ENCODE measurements at regions not wholly inside any gene's neighbourhood (a gene's known extent, or its start where the extent isn't known, plus 50 kb on each side); places are given as distances from the start of the nearest gene placed in this dataset.
"Not testable (repeated sequence)": the region's sequence is repeated elsewhere in the genome, so short reads cannot be mapped to it uniquely, and the experiment has no call there.

DNA sequence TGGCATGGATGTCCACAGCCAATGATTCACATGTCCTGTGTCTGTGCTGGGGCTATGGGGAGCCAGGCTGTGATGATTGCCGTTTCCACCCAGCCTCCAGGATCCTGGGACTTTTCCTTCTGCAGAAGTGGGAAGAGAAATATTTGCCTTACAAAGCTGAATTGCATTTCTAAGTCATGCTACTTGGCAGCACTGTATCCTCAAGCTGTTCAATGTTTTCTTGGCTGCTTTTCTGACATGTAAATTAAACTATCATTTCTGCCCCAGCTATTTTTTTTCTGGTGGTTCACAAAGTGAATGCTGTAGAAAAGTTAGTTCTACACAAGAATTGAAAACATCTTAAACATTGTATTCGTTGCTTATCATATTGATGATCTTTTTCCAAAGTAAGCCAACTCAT is 51.9 kb upstream of the TCERG1L start:
- no peak for DNase-seq

DNA sequence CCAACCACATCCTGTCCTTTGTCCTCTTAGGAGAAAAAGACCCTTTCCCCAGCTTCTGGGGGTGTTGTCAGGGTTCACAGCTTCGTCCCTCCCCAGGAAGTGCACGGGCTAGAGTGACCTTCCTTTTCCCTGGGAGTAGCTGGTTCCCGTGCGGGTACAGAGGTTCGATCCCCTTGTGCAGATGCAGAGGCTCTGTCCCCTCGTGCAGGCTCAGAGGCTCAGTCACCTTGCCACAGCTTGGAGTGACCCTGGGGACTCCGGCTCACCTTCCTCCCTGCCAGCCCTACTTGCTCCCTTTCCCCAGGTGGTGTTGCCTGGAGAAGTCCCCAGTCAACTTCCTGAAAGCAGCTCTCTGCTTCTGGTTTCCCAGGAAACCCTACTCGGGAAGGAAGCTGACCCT is 60.0 kb upstream of the TCERG1L start:
- DNase-seq = no peak

DNA sequence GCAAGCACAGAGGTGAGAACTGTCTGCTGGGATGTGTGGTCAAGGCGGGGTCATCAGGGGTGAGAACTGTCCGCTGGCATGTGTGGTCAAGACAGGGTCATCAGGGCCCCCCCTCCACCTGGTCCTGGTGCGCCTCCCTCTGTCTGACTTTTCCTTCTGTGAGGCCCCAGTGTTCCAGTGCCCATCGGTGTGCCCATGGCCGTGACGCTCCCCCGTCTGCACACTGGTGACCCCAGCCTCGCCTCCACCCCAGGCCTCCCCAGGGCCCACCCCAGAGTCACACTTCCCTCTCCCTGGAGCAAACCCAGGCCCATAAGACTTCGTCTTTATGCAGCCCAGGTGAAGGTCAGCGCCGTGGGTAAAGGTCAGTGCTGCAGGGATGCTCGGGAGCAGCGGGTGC is 70.1 kb upstream of the TCERG1L start:
- DNase-seq = no peak

DNA sequence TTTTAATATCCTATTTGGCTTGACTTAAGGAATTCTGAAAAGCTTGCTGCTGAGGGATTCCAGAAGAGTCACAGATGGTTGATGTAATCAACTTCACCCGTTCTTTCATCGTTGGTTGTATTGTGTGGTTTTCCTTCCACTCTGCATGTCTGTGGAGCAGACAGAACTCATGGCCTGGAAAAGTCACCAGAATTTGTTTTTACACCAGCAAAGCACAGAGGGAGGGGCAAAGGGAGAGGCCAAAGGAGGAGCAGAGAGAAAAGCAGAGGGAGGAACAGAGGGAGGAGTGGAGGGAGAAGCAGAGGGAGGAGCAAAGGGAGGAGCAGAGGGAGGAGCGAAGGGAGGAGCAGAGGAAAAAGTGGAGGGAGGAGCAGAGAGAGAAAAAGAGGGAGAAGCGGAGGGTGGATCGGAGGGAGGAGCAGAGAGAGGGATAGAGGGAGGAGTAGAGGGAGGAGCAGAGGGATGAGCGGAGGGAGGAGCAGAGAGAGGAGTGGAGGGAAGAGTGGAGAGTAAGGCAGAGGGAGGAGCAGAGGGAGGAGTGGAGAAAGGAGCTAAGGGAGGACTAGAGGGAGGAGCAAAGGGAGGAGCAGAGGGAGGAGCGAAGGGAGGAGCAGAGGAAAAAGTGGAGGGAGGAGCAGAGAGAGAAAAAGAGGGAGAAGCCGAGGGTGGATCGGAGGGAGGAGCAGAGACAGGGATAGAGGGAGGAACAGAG is 73.8 kb upstream of the TCERG1L start:
- DNase-seq = not testable (repeated sequence)

DNA sequence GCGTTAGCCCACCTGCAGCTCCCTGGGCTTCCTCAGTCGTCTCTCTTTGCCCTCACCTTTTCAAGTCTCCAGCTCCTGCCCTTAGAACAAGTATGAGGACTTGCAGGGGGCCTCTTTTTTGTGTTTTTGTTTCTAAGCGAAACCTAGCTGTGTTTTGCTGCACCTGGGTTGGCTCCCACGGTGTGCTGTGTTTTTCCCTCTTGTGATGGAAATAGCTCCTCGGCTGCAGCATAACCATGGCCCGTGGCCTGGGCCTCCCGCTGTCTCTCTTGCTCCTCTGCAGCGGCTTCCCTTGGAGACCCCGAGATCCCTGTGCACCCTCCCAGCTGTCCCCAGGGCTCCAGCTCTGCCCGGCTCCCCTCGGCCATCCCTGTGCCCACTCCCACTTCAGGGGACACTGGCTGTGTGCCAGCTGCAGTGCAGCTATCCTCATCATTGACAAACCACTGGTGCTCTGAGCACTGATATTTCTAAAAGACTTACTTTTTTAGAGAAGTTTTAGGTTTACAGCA is 75.6 kb upstream of the TCERG1L start:
- DNase-seq = no peak

DNA sequence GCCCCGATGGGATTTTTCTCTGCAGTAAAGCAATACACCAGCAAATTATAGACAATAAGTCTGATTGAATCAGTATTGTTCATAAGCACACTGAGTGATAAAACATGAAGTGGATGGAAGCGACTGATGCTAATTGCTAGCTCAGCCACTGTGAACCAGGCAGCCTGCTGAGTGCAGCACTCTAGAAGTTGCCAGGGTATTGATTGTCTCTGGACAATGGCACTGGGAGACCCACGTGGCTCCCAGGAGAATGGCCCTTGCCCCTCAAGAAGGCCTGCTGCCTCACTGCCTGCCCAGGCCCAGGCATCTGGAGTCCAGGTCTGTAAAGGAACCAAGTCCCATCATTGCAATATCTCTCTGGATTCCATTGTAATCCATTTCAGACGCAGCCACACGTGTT is 80.4 kb upstream of the TCERG1L start:
- DNase-seq = no peak

GRCh38 chr10:131396121-131397050 is 84.9 kb upstream of the TCERG1L start:
- no peak for DNase-seq

DNA sequence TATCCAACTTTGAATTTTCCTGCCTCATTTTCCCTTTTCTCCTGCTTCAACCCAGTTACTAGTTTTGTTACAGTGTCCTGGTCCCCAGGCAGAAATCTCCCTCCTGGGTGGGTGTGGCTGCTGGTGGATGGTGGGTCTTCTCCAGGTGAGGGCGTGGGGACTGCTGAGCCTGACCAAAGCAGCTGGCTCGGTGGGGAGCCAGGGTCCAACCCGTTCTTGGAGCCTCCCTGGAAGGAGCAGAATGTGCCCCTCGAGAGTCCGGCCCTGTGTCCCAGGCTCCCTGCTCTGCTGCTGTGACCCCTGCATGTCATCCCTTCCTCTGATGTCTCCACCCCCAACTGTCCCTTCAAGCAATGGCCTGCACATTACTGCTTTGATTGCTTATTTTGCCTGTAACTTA is 86.6 kb upstream of the TCERG1L start:
- no peak for DNase-seq

DNA sequence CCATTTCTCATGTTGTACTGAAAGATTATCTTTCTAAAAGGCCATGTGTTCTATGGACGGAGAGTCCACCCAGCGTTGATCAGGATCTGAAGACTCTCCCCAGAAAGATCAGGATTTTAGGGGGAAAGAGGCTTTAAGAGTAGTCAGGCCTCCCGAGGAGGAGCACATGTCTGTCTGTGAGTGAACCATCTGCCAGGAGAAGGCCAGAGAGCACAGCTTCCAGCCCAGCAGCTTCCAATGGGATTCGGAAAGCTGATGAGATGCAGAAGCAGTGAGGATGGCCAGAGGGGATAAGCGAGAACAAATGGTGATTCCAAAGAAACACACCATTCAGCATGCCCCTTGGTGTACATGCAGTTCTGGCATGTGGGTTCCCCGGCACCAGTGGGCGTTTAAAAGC is 88.5 kb upstream of the TCERG1L start:
- DNase-seq = no peak

DNA sequence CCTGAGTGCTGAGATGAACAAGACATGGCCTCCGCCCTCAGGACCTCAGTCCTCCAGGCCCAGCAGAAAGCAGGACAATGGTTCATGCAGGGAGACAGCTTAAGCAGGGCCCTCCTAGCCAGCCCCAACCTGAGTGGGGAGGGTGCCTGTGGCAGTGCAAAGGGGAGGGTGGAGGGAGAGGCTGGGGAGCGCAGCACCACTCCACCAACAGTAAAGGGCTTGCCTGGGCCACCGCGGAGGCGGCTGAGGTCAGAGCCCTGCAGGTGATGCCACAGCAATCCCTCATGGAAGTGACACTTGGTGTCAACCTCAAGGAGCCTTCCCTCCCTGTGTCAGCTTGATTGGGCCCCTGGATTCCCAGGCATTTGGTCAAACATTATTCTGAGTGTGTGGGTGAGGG is 89.0 kb upstream of the TCERG1L start:
- DNase-seq = no peak

DNA sequence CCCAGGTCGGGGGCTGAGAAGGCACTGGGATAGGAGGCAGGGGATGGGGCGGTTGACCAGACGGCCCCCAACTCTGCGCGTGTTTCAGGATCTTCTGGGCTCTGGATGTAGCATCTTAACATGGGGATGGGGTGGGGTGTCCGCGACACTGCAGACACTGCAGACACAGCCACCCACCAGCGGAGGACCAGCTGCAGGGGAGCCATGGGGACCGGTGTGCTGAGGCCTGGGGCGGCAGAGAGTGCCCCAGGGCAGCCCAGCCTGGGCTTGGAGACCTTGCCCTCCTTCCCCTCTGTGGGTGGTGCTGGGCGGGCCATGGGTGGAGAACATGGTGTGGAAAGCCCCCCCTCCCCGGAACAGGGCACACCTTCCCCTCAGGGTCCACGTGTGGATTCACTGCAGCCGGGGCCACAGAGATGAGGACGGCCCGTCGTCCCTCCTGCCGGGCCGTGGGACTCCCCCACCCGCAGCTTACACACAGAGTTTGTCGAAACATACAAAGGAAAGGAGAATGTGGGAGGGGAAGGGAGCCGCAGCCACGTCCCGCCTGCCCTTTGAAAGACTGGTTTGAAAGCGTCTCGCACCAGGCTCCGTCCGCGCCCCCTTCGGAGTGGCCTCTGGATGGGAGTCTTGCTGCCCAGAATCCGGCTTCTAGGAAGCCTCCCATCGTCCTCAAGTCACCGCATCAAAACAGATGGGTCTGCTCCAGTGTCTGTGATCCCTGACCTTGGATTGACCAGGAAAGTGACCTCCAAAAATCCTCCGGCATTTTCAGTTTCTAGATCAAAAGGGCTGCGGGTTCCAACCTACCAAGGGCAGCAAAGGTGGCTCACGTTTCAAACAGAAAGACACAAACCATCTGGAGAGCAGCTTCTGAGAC is 91.5 kb upstream of the TCERG1L start:
- DNase-seq = no peak

- DNase-seq = no peak
These were observed 92.4 kb upstream of the TCERG1L start for GRCh38 chr10:131403936-131404335.

GRCh38 chr10:131404886-131405285 is 93.4 kb upstream of the TCERG1L start:
- no peak for DNase-seq

DNA sequence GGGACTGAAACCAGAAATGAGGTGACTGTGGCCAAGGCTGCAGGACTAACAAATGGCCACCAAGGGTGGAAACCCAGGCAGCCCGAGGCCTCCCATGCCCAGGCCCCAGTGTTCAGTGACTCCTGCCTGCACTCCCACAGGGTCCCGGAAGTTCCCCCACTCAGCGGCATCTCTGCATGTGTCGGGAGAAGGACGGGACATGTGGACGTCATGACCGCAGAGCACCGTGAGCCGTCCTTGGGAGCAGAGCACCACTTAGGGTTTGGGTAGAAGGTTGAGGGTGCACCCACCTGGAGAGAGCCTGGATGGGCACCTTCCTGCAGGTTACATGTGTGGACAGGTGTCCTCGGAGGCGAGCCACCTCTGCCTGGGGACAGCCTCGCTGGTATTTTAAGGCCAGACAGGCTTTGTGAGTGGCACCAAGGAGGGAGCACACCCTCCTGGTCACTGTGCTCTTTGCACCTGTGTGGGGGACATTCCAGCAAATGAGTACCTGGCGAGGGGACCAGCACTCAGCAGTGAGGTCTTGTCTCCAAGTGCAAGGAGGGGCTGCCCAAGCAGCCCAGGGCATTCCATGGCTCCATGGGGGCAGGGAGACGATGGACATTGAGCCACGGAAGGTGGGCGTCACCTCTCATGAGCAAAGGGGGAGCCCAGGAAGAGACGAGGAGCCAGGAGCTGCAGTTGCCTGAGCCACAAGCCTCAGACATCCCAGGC is 95.3 kb upstream of the TCERG1L start:
- no peak for DNase-seq

GRCh38 chr10:131418681-131419080 is 107.2 kb upstream of the TCERG1L start:
- DNase-seq = no peak

- DNase-seq = no peak
These were observed 108.3 kb upstream of the TCERG1L start for GRCh38 chr10:131419797-131420196.

DNA sequence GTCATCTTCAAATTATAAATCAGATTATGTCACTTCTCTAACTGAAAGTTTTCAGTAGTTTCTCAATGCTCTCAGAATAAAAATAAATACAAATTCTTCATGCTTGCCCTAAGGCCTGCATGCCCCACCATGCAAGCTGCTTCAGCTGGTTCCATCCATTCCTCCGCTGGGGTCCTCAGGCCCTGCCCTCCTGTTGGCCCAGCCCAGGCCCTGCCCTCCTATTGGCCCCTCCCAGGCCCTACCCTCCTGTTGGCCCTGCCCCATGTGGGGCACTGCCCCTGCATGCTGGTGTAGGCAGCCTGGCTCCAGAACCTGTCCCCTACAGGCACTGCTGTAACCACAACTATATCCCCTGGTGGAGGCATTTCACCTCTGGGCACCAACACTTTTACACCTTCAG is 109.3 kb upstream of the TCERG1L start:
- no peak for DNase-seq

GRCh38 chr10:131421381-131421780 is 109.9 kb upstream of the TCERG1L start:
- DNase-seq = no peak

- DNase-seq = no peak
These were observed 111.2 kb upstream of the TCERG1L start for GRCh38 chr10:131422731-131423130.

GRCh38 chr10:131424053-131424452 is 112.5 kb upstream of the TCERG1L start:
- DNase-seq = no peak

- DNase-seq = no peak
These were observed 113.4 kb upstream of the TCERG1L start for GRCh38 chr10:131424836-131425491.
